Occipital lobe (tissue), 1 donor: ENCODE measurements at regions not wholly inside any gene's neighbourhood (a gene's known extent, or its start where the extent isn't known, plus 50 kb on each side); places are given as distances from the start of the nearest gene placed in this dataset.
"Not testable (repeated sequence)": the region's sequence is repeated elsewhere in the genome, so short reads cannot be mapped to it uniquely, and the experiment has no call there.

Experiments
- DNase-seq: peaks from one replicate; lab custom pipeline; 2025; lab: John Stamatoyannopoulos, UW

DNA sequence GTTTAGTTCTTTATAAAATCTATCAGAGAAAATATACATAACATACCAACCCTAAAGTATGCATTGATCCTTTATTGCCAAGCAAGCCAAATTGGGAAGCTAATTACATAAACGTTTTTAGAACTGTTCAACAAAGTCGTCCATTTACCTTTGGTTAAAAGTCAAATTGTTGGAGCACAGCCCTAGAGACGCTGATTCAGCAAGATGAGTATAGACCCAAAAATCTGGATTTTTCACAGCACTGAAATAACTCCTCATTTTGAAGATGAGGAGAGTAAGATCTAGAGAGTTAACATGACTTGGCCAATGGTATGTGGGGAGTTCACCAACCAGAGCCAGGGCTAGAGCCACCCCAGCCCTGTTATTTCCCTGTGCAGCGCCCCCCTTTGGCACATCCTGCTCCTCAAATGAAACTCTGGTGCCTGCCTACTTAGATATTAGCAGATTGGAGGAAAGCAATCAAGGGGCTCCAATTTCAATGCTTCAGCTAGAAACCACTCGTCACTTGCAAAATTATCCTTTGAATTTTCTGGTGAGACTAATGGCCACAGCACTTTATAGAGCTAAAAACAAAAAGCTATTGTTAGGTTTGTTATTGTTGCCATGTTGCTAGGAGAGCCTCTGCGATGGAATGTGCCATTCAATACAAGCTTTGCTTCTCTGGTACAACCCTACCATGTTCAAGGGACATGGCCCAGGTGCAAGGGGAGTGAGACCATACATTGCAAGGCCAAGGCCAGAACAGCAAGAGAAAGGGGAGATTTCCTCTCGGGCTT, 132.6 kb upstream of the ZEB1 start:
- no peak for DNase-seq

DNA sequence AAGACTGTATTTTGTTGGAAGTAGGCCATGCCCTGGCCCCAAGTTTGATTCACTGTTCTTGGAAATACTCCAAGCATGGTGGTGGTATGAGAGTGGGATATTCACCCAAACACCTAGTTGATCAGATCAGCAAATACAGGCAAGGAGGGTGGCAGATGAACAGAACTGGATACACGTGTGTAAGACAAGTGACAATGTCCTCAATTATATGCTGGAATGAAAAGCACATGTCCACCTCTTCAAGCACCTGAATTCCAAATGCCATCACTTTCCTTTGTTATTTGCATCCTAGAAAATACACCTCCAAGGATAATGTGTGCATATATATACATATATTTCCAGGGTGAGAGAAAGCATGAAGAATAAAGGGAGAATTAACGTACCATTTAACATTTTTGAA, 131.8 kb upstream of the ZEB1 start:
- DNase-seq = no peak

- DNase-seq = no peak
These were observed 131.3 kb upstream of the ZEB1 start for GRCh38 chr10:31187607-31188210.

GRCh38 chr10:31188792-31189406, 130.1 kb upstream of the ZEB1 start:
- DNase-seq = no peak

GRCh38 chr10:31190488-31190887, 128.5 kb upstream of the ZEB1 start:
- no peak for DNase-seq

GRCh38 chr10:31192475-31192874, 126.5 kb upstream of the ZEB1 start:
- no peak for DNase-seq

GRCh38 chr10:31194986-31195385, 124.0 kb upstream of the ZEB1 start:
- no peak for DNase-seq

- no peak for DNase-seq
These were observed 121.1 kb upstream of the ZEB1 start for GRCh38 chr10:31197886-31198285.

DNA sequence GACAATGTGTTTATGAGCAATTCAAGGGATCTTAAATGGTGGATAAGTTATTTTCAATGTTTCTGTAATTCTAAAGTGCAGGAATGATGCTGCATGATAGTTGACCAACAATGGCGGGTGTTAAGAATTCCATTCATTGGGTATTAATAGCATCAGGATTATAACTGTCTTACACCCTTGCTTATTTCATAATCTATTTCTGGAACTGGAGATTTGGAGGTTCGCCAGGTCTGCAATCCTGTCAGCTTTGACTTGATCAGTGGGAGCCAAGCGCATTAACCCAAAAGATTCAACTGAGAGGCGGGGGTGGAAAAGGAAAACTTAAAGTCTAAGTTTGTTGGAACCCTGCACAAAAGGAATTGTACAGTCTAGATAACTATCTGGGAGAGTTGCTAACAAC, 114.9 kb upstream of the ZEB1 start:
- DNase-seq = no peak

DNA sequence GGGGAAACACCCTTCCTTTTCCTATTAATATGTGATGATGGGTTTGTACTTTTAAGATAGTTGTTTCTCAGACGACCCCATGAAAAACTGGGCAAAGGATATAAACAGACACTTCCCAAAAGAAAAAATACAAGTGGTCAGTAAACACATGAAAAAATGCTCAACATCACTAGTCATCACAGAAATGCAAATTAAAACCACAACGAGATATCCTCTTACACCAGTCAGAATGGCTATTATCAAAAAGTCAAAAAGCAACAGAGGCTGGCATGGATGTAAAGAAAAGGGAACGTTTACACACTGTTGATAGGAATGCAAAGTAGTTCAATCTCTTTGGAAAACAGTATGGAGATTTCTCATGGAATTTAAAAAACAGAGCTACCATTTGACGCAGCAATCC, 111.4 kb upstream of the ZEB1 start:
- DNase-seq = no peak

DNA sequence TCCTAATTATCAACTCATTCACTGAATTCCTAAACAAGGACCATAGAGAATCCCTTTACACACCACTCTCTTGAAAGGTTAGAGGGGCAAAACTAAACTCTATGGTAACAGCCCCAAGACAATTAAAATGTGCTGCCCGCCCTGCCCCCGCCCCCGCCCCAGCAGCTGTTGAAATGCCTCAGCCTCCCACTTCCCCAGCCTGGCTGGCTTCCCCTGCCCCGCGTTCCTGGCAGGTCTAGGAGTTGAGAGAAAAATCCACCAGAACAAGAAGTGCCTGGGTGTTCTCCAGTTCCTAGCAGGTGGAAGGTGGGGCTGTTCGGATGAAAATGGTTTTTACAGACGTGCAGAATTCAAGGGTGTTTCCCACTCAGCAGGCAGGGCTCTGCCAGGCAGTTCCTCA, 109.5 kb upstream of the ZEB1 start:
- DNase-seq = no peak

GRCh38 chr10:31210190-31210589, 108.8 kb upstream of the ZEB1 start:
- no peak for DNase-seq

GRCh38 chr10:31213959-31214358, 105.1 kb upstream of the ZEB1 start:
- no peak for DNase-seq

DNA sequence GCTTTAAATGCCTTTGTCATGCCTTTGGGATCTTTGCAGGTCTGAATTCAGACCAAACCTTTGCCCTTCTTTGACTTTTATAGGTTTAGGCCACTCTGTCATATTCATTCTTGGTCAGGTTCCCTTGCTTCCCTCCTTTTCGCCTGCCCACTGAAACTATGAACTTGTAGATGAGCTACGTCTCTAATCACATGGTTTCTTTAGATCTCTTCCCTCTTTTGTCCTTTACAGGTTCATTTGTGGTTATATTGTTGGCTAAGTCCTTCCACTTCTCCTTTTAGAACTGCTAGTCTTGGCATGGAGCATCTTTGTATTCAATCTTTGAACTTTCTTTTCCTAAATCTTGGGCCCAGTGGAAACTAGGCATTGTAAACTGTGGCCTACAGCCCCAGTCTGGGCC, 104.0 kb upstream of the ZEB1 start:
- no peak for DNase-seq

DNA sequence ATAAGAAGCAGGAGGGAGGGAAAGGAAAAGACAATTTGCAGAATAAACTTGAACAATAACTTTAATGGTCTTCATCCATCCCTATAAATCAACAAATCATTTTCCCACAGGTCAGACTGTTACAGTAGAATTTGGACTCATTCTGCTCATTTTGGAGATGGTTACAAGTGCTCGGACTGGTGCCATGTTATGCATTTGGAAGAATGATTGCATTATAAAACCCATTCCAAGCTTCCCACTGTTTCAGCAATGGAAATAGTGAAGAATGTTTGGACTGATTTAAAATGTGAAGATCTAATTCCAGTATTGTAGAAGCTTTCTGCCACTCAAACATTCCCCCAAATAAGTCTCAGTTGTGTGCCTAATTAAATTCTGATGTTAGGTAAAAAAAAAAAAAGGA, 99.7 kb upstream of the ZEB1 start:
- no peak for DNase-seq

DNA sequence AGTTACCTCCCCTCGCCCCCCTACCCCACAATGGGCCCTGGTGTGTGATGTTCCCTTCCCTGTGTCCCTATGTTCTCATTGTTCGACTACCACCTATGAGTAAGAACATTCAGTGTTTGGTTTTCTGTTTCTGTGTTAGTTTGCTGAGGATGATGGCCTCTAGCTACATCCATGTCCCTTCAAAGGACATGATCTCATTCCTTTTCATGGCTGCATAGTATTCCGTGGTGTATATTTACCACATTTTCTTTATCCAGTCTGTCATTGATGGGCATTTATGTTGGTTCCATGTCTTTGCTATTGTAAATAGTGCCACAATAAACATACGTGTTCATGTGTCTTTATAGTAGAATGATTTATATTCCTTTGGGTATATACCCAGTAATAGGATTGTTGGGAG, 90.2 kb upstream of the ZEB1 start:
- DNase-seq = not testable (repeated sequence)

- DNase-seq = no peak
These were observed 79.1 kb upstream of the ZEB1 start for GRCh38 chr10:31239961-31240360.

- DNase-seq = no peak
These were observed 76.1 kb upstream of the ZEB1 start for GRCh38 chr10:31242902-31243301.

DNA sequence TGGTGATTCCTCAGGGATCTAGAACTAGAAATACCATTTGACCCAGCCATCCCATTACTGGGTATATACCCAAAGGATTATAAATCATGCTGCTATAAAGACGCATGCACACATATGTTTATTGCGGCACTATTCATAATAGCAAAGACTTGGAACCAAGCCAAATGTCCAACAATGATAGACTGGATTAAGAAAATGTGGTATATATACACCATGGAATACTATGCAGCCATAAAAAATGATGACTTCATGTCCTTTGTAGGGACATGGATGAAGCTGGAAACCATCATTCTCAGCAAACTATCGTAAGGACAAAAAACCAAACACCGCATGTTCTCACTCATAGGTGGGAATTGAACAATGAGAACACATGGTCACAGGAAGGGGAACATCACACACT, 67.9 kb upstream of the ZEB1 start:
- not testable (repeated sequence) for DNase-seq

DNA sequence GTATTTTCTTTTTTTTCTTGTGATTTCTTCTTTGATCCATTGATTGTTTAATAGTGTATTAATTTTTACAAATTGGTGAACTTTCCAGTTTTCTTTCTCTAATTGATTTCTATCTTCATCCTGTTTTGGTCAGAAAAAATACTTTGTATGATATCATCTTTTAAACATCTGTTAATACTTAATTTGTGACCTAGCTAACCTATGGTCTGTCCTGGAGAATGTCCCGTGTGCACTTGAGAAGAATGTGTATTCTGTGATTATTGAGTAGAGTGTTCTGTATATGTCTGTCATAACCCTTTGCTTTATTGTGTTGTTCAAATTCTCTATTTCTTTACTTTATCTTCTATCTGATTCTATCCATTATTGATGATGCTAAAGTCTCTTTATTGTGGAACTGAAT, 65.8 kb upstream of the ZEB1 start:
- DNase-seq = no peak

- DNase-seq = no peak
These were observed 57.3 kb upstream of the ZEB1 start for GRCh38 chr10:31261511-31262311.

GRCh38 chr10:31262672-31263071, 56.3 kb upstream of the ZEB1 start:
- DNase-seq = no peak
